ENCODE measurements at regions not wholly inside any gene's neighbourhood (a gene's known extent, or its start where the extent isn't known, plus 50 kb on each side); places are given as distances from the start of the nearest gene placed in this dataset.

DNA sequence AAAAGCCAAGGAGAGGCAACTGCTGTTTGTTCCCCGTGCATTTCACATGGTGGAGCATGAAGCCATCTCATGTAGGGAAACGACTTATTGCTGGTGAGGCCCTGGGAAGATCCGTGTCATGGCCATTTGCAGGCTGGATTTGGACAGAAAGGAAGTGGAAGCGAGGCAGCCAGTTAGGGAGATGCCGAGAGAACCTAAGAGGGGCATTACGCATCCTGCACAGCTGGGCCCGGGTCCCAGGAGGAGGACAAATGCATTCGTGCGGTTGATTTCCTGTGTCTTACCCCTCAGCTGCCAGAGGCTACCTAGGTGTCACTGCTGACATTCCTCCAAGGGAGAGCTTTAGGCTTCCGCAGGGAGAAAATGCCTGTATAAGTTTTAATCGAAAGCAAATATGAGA is 316.2 kb upstream of the CDYL start:
- ATAC-seq (replicated peaks; ENCODE audit: extremely low read depth, poor library complexity, severe bottlenecking) (no peak), DNase-seq (ENCODE audit: low spot score in 2 of 2) (no peak)
- Mint-ChIP-seq H3K4me3 (no peak overlapping the region), H3K4me1 (no peaks in the 10 kb centered on the region), H3K27me3 (peaks cover 25% of the 10 kb centered on the region), H3K36me3 (ENCODE audit: insufficient read depth) (no peaks in the 10 kb centered on the region), H3K9me3 (no peaks in the 10 kb centered on the region), H3K27ac (ENCODE audit: low read depth) (no peak overlapping the region)

DNA sequence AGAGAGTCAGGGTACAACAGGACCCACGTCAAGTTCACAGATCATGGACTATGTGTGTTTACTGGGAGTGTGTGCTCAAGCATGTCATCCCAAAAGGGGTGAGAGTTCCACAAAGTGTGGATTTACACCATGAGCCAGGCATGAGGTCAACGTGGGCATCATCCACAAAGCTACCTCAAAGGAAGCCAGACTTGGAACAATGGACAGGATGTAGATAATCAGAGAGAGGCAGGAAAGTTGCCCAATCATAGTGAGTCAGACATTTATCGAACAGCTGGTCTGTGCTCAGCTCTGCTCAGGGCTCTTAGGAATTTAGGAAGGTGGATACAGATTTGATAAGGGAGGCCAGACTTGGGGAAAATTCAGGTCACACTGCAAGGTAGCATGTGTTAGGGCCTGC is 317.2 kb upstream of the CDYL start:
- Mint-ChIP-seq H3K27me3 (peaks cover 17% of the 10 kb centered on the region), H3K9me3 (no peaks in the 10 kb centered on the region), H3K4me1 (no peaks in the 10 kb centered on the region), H3K36me3 (ENCODE audit: insufficient read depth) (no peaks in the 10 kb centered on the region), H3K4me3 (no peak overlapping the region), H3K27ac (ENCODE audit: low read depth) (no peak overlapping the region)
- DNase-seq (ENCODE audit: low spot score in 2 of 2) (no peak), ATAC-seq (replicated peaks; ENCODE audit: extremely low read depth, poor library complexity, severe bottlenecking) (no peak)

DNA sequence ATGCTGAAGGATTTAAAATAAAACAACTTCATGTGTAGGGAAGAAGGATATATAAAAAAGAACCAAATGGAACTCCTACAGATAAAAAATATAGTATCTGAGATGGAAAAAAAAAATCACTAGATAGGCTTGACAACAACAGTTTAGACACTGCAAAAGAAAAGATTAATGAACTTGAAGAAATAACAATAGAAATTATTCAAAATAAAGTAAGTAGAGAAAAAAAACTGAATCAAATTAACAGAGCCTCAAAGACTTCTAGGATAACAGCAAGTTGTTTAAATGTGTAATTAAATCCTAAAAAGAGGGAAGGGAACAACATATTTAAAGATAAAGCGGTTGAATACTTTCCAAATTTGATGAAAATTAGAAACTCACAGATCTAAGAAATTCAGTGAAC is 316.3 kb upstream of the ECI2 start:
- H3K4me1 Mint-ChIP-seq: no peaks in the 10 kb centered on the region
- H3K9me3 Mint-ChIP-seq: no peaks in the 10 kb centered on the region
- DNase-seq (ENCODE audit: low spot score in 2 of 2) (no peak), ATAC-seq (replicated peaks; ENCODE audit: extremely low read depth, poor library complexity, severe bottlenecking) (no peak)
- H3K27ac Mint-ChIP-seq (ENCODE audit: low read depth): no peak overlapping the region
- H3K4me3 Mint-ChIP-seq: no peak overlapping the region
- H3K36me3 Mint-ChIP-seq (ENCODE audit: insufficient read depth): no peaks in the 10 kb centered on the region
- peaks cover 35% of the 10 kb centered on the region for H3K27me3 Mint-ChIP-seq

DNA sequence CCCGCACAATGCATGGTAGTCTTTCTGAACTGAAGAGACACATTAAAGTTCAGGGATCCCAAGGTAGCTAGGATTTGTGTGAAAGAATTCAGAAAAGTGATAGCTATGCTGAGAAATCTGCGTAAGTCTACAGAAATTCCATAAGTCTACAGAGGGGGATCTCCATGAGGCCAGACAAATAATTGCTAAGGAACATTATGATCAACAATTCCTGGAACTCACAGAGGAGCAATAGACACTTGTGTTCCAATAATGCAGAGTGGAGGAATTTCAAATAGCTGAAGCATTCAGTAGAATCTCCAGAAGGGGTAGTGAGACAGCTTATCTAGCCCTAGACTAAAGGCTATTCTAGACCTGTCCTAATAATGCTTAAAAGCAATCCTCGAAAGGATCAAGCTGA is 315.7 kb upstream of the ECI2 start:
- H3K27me3 Mint-ChIP-seq: peaks cover 35% of the 10 kb centered on the region
- DNase-seq (ENCODE audit: low spot score in 2 of 2) (no peak), ATAC-seq (replicated peaks; ENCODE audit: extremely low read depth, poor library complexity, severe bottlenecking) (no peak)
- no peaks in the 10 kb centered on the region for H3K4me1 Mint-ChIP-seq
- H3K27ac Mint-ChIP-seq (ENCODE audit: low read depth): no peak overlapping the region
- H3K4me3 Mint-ChIP-seq: no peak overlapping the region
- H3K36me3 Mint-ChIP-seq (ENCODE audit: insufficient read depth): no peaks in the 10 kb centered on the region
- H3K9me3 Mint-ChIP-seq: no peaks in the 10 kb centered on the region

DNA sequence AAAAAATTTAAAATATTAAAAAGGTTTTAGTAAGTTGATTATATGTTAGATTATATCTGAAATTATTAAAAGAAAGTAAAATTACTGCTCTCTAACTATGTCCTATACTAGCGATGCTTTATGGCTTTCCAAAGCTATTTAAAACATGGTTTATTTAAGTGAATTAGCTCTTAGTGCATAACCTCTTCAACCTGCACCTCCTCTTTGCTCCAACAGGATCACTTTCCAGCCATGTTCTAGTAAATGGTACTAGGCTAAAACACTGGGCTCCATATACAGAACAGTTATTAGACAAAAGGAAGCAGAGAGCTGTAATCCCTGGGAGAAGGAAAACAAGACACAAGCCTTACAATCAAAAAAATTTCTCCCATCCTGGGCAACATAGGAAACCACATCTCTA is 314.9 kb upstream of the ECI2 start:
- H3K9me3 Mint-ChIP-seq: no peaks in the 10 kb centered on the region
- DNase-seq (ENCODE audit: low spot score in 2 of 2): no peak
- no peak for ATAC-seq (replicated peaks; ENCODE audit: extremely low read depth, poor library complexity, severe bottlenecking)
- H3K36me3 Mint-ChIP-seq (ENCODE audit: insufficient read depth): no peaks in the 10 kb centered on the region
- peaks cover 35% of the 10 kb centered on the region for H3K27me3 Mint-ChIP-seq
- H3K4me3 Mint-ChIP-seq: no peak overlapping the region
- H3K27ac Mint-ChIP-seq (ENCODE audit: low read depth): no peak overlapping the region
- H3K4me1 Mint-ChIP-seq: no peaks in the 10 kb centered on the region

DNA sequence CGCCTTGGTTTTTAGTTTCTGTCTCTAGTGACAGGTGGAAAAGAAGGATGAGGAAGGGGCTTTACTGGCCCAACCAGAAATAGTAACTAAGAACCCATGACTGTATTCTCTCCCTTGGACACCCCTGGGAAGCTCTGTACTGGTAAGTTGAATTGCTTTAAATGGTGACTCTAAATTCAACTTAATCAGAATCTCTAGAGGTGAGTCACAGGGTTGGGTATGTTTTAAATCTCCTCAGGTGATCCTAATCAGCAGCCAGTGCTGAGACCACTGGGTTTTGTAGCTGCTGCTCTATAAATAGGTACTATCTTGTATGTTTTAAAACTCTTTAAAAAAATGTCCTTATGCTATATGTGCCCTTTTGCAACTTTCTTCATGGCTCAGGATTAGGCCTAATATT is 314.0 kb upstream of the ECI2 start:
- H3K27me3 Mint-ChIP-seq: peaks cover 35% of the 10 kb centered on the region
- H3K36me3 Mint-ChIP-seq (ENCODE audit: insufficient read depth): no peaks in the 10 kb centered on the region
- no peak for ATAC-seq (replicated peaks; ENCODE audit: extremely low read depth, poor library complexity, severe bottlenecking)
- no peak overlapping the region for H3K4me3 Mint-ChIP-seq
- no peak for DNase-seq (ENCODE audit: low spot score in 2 of 2)
- H3K27ac Mint-ChIP-seq (ENCODE audit: low read depth): no peak overlapping the region
- no peaks in the 10 kb centered on the region for H3K9me3 Mint-ChIP-seq
- H3K4me1 Mint-ChIP-seq: no peaks in the 10 kb centered on the region

DNA sequence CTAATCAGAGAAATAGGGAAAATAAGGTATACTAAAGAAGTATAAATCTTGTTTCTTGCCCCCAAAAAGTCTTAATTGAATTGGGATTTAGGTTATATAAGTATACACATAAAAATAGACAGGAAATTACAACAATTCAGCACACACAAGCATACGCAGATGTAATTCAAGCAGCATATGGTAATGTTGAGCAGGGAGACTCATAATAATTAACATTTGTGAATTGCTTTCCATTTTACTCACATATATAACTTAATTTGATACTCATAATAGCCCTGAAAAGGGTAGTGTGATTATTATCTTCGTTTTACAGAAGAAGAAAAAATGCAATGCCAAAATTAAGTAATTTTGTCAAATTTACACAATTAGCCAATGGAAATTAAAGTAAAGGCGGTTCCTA is 313.5 kb upstream of the ECI2 start:
- Mint-ChIP-seq H3K9me3 (no peaks in the 10 kb centered on the region), H3K36me3 (ENCODE audit: insufficient read depth) (no peaks in the 10 kb centered on the region), H3K4me3 (no peak overlapping the region), H3K27ac (ENCODE audit: low read depth) (no peak overlapping the region), H3K4me1 (no peaks in the 10 kb centered on the region), H3K27me3 (peaks cover 35% of the 10 kb centered on the region)
- ATAC-seq (replicated peaks; ENCODE audit: extremely low read depth, poor library complexity, severe bottlenecking): no peak
- no peak for DNase-seq (ENCODE audit: low spot score in 2 of 2)

DNA sequence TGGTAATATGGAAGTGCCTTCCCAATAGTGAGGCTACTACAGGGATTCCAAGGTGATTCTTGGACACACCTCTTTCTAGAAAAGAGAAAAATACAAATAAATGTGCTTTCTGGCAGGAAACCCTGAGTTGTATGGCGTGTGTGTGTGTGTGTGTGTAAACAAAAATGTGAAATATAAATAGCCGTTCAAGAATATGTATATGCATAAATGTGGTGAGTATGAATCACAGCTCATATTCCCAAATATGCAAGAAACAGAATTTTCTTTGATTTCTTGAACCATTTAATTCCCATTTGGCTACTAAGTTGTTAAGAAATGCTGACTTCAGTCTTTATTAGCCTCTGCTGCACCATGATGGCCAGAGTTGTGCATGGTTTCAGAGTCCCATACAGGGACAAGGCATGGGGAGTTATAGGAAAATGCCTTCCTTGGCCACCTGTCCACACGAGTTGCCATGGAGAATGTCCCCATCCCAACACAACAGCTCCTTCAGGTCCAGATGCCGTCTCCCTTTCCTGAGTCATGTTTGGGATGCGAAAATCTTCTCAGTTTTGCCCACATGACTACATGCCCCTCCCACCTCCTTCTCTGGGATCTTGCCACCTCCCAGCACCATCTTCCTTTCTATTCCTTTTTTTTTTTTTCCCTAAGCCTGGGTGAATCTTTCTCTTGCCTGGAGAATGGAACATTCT is 312.4 kb upstream of the ECI2 start:
- Mint-ChIP-seq H3K36me3 (ENCODE audit: insufficient read depth) (no peaks in the 10 kb centered on the region), H3K9me3 (no peaks in the 10 kb centered on the region), H3K4me3 (no peak overlapping the region), H3K27ac (ENCODE audit: low read depth) (no peak overlapping the region), H3K4me1 (no peaks in the 10 kb centered on the region), H3K27me3 (peaks cover 35% of the 10 kb centered on the region)
- no peak for ATAC-seq (replicated peaks; ENCODE audit: extremely low read depth, poor library complexity, severe bottlenecking)
- DNase-seq (ENCODE audit: low spot score in 2 of 2): no peak

DNA sequence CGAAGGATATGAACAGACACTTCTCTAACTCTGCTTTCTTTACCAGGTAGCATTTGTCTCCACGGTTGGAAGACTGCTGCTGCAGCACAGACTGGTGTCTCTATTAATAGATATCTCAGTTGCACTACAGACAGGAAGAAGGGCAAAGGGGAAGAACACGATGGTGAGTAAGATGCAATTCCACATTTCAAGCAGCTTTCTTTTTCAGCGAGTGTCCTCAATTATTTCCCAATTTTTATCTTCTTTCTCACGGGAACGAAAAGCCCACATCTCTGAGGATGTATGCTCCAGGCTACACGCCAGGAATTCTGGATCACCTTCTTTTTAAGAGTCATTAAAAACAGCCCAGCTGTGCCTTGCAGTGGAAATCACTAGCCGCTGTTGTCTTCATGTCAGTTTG is 311.6 kb upstream of the ECI2 start:
- H3K4me3 Mint-ChIP-seq: no peak overlapping the region
- no peak overlapping the region for H3K27ac Mint-ChIP-seq (ENCODE audit: low read depth)
- H3K4me1 Mint-ChIP-seq: no peaks in the 10 kb centered on the region

DNA sequence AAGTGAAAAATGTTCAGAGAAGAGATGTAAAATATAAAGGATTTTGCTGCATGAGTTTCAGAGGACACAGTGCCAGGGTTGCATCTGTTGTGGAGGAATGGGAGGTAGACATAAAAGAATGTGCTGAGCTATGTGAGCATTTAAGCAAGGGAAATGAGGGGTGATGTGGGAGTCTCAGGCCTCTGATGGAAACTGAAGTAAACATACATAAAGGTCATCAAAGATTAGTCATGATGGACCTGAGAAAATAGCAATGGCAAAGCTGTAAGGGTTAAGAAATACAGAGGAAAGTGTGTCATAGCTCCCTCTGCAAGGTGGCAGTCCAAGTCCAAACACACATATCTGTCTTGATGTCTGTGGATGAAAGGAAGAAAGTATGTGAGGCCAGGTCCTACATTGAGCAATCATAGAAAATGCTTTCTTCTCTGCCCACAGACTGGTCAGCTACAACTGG is 306.6 kb upstream of the ECI2 start:
- Mint-ChIP-seq H3K9me3 (no peaks in the 10 kb centered on the region), H3K27ac (ENCODE audit: low read depth) (no peak overlapping the region), H3K27me3 (no peaks in the 10 kb centered on the region), H3K4me3 (no peak overlapping the region), H3K4me1 (no peaks in the 10 kb centered on the region), H3K36me3 (ENCODE audit: insufficient read depth) (no peaks in the 10 kb centered on the region)
- ATAC-seq (replicated peaks; ENCODE audit: extremely low read depth, poor library complexity, severe bottlenecking): no peak
- DNase-seq (ENCODE audit: low spot score in 2 of 2): no peak

More for the DNA sequence above, 311.6 kb upstream of the ECI2 start:
- Mint-ChIP-seq H3K27me3 (peaks cover 35% of the 10 kb centered on the region), H3K9me3 (no peaks in the 10 kb centered on the region), H3K36me3 (ENCODE audit: insufficient read depth) (no peaks in the 10 kb centered on the region)
- DNase-seq (ENCODE audit: low spot score in 2 of 2) (no peak), ATAC-seq (replicated peaks; ENCODE audit: extremely low read depth, poor library complexity, severe bottlenecking) (no peak)

DNA sequence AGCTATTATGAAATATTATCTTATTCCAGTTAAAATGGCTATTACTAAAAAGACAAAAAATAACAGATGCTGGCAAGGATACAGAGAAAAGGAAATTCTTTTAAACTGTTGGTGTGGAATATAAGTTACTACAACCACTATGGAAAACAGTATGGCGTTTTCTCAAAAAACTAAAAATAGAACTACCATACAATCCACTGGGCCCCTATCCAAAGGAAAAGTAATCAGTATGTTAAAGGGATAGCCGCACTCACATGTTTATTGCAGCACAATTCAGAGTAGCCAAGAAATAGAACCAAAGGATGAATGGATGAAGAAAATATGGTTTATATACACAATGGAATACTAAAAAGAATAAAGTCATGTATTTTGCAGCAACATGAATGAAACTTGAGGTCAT is 303.8 kb upstream of the ECI2 start:
- Mint-ChIP-seq H3K36me3 (ENCODE audit: insufficient read depth) (no peaks in the 10 kb centered on the region), H3K9me3 (no peaks in the 10 kb centered on the region), H3K27ac (ENCODE audit: low read depth) (no peak overlapping the region), H3K4me3 (no peak overlapping the region), H3K27me3 (no peaks in the 10 kb centered on the region), H3K4me1 (no peaks in the 10 kb centered on the region)
- DNase-seq (ENCODE audit: low spot score in 2 of 2) (no peak), ATAC-seq (replicated peaks; ENCODE audit: extremely low read depth, poor library complexity, severe bottlenecking) (no peak)

DNA sequence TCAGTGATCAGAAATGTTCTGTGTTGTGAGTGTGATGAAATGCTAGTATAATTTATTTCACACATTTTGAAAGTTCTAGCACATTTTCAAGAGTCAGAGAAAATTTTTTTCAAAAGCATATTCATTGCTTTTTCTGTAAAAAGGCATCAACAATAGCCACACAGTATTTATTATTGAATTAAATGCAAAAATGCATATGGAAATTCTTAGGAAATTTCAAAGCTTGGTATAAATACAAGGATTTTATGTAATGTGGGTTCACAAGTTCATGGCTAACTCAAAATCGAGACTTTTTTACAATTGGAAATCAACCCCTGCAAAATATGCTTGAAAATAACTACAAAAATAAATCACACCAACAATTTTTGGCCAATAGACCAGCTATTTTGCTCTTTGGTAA is 302.0 kb upstream of the ECI2 start:
- H3K4me3 Mint-ChIP-seq: no peak overlapping the region
- H3K27me3 Mint-ChIP-seq: peaks cover 14% of the 10 kb centered on the region
- H3K36me3 Mint-ChIP-seq (ENCODE audit: insufficient read depth): no peaks in the 10 kb centered on the region
- no peak for ATAC-seq (replicated peaks; ENCODE audit: extremely low read depth, poor library complexity, severe bottlenecking)
- H3K9me3 Mint-ChIP-seq: no peaks in the 10 kb centered on the region
- DNase-seq (ENCODE audit: low spot score in 2 of 2): no peak
- no peak overlapping the region for H3K27ac Mint-ChIP-seq (ENCODE audit: low read depth)
- no peaks in the 10 kb centered on the region for H3K4me1 Mint-ChIP-seq

DNA sequence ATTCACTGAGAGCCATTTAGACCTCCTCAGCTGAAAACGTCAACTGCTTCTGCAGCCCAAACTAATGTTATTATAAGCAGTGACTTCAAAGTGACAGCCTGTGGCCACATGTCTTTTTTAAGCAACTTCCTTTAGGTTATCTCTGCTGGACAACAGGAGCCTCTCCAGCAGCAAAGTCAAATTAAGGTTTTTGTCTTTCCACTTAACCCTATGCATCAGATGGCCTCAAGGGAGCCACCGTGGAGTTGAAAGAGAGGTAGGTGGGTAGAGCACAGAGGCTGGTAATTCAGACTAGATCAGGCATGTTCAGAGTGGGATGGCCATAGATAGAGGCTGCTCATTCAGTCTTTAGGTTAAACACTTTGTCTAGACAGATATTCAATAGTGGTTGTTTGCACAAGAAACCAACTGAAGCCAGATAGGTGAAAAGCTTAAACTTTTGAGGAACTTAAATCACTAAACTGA is 300.6 kb upstream of the ECI2 start:
- Mint-ChIP-seq H3K4me3 (no peak overlapping the region), H3K4me1 (no peaks in the 10 kb centered on the region), H3K27me3 (peaks cover 14% of the 10 kb centered on the region), H3K27ac (ENCODE audit: low read depth) (no peak overlapping the region), H3K9me3 (no peaks in the 10 kb centered on the region), H3K36me3 (ENCODE audit: insufficient read depth) (no peaks in the 10 kb centered on the region)
- ATAC-seq (replicated peaks; ENCODE audit: extremely low read depth, poor library complexity, severe bottlenecking) (no peak), DNase-seq (ENCODE audit: low spot score in 2 of 2) (no peak)
